Large intestine (tissue), 3 donors: ENCODE measurements at regions not wholly inside any gene's neighbourhood (a gene's known extent, or its start where the extent isn't known, plus 50 kb on each side); places are given as distances from the start of the nearest gene placed in this dataset.

Experiments used
- DNase-seq, 2 donors: peaks; one replicate each; pipeline versions ENCODE4 v3.0.0 to v3.0.0-alpha.2; 2013
- H3K27ac ChIP-seq: one replicate; pipeline ENCODE4 v1.5.1; 2013; ENCODE audit warnings: low read length
- H3K27me3 ChIP-seq: 2 replicates; pipeline ENCODE4 v1.6.1; 2013; ENCODE audit warnings: low read length; ENCODE audit not compliant: control insufficient read depth, insufficient read depth
- H3K36me3 ChIP-seq: 2 replicates; pipeline ENCODE4 v1.6.1; 2013; ENCODE audit warnings: low read length; ENCODE audit not compliant: control insufficient read depth, insufficient read depth
- H3K4me1 ChIP-seq: one replicate; pipeline ENCODE4 v1.6.1; 2013; ENCODE audit warnings: low read length; ENCODE audit not compliant: control insufficient read depth, insufficient read depth
- H3K4me3 ChIP-seq: one replicate; pipeline ENCODE4 v1.5.1; 2013; ENCODE audit warnings: low read length
- H3K9me3 ChIP-seq: one replicate; pipeline ENCODE4 v1.6.1; 2013; ENCODE audit warnings: mild to moderate bottlenecking, low read depth, low read length, moderate library complexity; ENCODE audit not compliant: control insufficient read depth
- WGBS: methylation state at CpG from one replicate; pipeline ENCODE4 v1.1.5; 2013; ENCODE audit warnings: low lambda C conversion rate; ENCODE audit not compliant: insufficient coverage; 5-methylcytosine and 5-hydroxymethylcytosine counted together

- H3K27me3 ChIP-seq = no peaks in the 10 kb centered on the region
- H3K9me3 ChIP-seq = no peaks in the 10 kb centered on the region
- H3K4me3 ChIP-seq = no peak overlapping the region
- DNase-seq = no peak
- H3K36me3 ChIP-seq = no peaks in the 10 kb centered on the region
- H3K27ac ChIP-seq = no peak overlapping the region
- no peaks in the 10 kb centered on the region for H3K4me1 ChIP-seq
- 100% methylated on average over 5 of the region's 11 CpGs for WGBS
These were observed 169.1 kb downstream of the RPIA start for GRCh38 chr2:88860421-88861075.

- DNase-seq = no peak
- H3K9me3 ChIP-seq = no peaks in the 10 kb centered on the region
- no peaks in the 10 kb centered on the region for H3K36me3 ChIP-seq
- H3K4me3 ChIP-seq = no peak overlapping the region
- no peaks in the 10 kb centered on the region for H3K4me1 ChIP-seq
- no CpG with 5 or more reads among the region's 6 CpGs for WGBS
- H3K27me3 ChIP-seq = no peaks in the 10 kb centered on the region
- H3K27ac ChIP-seq = no peak overlapping the region
These were observed 174.4 kb downstream of the RPIA start for GRCh38 chr2:88865801-88866371.

GRCh38 chr2:88866756-88867155 lies 175.3 kb downstream of the RPIA start:
- H3K36me3 ChIP-seq = no peaks in the 10 kb centered on the region
- no peaks in the 10 kb centered on the region for H3K27me3 ChIP-seq
- H3K9me3 ChIP-seq = no peaks in the 10 kb centered on the region
- WGBS = no CpG with 5 or more reads among the region's 11 CpGs
- DNase-seq = no peak
- H3K27ac ChIP-seq = no peak overlapping the region
- no peak overlapping the region for H3K4me3 ChIP-seq
- no peaks in the 10 kb centered on the region for H3K4me1 ChIP-seq

GRCh38 chr2:88868861-88869260 lies 177.4 kb downstream of the RPIA start:
- WGBS = no CpG with 5 or more reads among the region's 1 CpG
- Histone ChIP-seq H3K36me3 (no peaks in the 10 kb centered on the region), H3K27ac (no peak overlapping the region), H3K27me3 (no peaks in the 10 kb centered on the region), H3K9me3 (no peaks in the 10 kb centered on the region), H3K4me1 (no peaks in the 10 kb centered on the region), H3K4me3 (no peak overlapping the region)
- no peak for DNase-seq

- Histone ChIP-seq H3K9me3 (no peaks in the 10 kb centered on the region), H3K27ac (no peak overlapping the region), H3K27me3 (no peaks in the 10 kb centered on the region), H3K4me3 (no peak overlapping the region), H3K36me3 (no peaks in the 10 kb centered on the region), H3K4me1 (no peaks in the 10 kb centered on the region)
- DNase-seq = no peak
- 81% methylated on average over 2 of the region's 2 CpGs for WGBS
These were observed 178.9 kb downstream of the RPIA start for GRCh38 chr2:88870267-88870839.

GRCh38 chr2:88871336-88871735 lies 179.9 kb downstream of the RPIA start:
- no peaks in the 10 kb centered on the region for H3K4me1 ChIP-seq
- 83% methylated on average over 1 of the region's 5 CpGs for WGBS
- H3K9me3 ChIP-seq = no peaks in the 10 kb centered on the region
- DNase-seq = no peak
- no peaks in the 10 kb centered on the region for H3K27me3 ChIP-seq
- H3K36me3 ChIP-seq = no peaks in the 10 kb centered on the region
- H3K27ac ChIP-seq = no peak overlapping the region
- H3K4me3 ChIP-seq = no peak overlapping the region

- Histone ChIP-seq H3K27me3 (no peaks in the 10 kb centered on the region), H3K9me3 (no peaks in the 10 kb centered on the region), H3K4me1 (no peaks in the 10 kb centered on the region), H3K36me3 (no peaks in the 10 kb centered on the region), H3K4me3 (no peak overlapping the region), H3K27ac (no peak overlapping the region)
- DNase-seq = no peak
These were observed 182.1 kb downstream of the RPIA start for GRCh38 chr2:88873620-88874019.

- no peaks in the 10 kb centered on the region for H3K27me3 ChIP-seq
- no peak overlapping the region for H3K4me3 ChIP-seq
- H3K27ac ChIP-seq = no peak overlapping the region
- no peaks in the 10 kb centered on the region for H3K36me3 ChIP-seq
- peak; percentile 37 to 38 for DNase-seq
- no peaks in the 10 kb centered on the region for H3K9me3 ChIP-seq
- H3K4me1 ChIP-seq = no peaks in the 10 kb centered on the region
- WGBS = 100% methylated on average over 1 of the region's 4 CpGs
These were observed 182.7 kb downstream of the RPIA start for GRCh38 chr2:88874063-88874657.

GRCh38 chr2:88875736-88876135 lies 184.3 kb downstream of the RPIA start:
- no peaks in the 10 kb centered on the region for H3K4me1 ChIP-seq
- WGBS = 72% methylated on average over 2 of the region's 3 CpGs
- no peaks in the 10 kb centered on the region for H3K36me3 ChIP-seq
- no peaks in the 10 kb centered on the region for H3K27me3 ChIP-seq
- H3K4me3 ChIP-seq = no peak overlapping the region
- H3K27ac ChIP-seq = no peak overlapping the region
- DNase-seq = no peak
- H3K9me3 ChIP-seq = no peaks in the 10 kb centered on the region

- no peak overlapping the region for H3K4me3 ChIP-seq
- peak; percentile 30 to 39 for DNase-seq
These were observed 189.0 kb downstream of the RPIA start for GRCh38 chr2:88880441-88880953.

More at GRCh38 chr2:88880441-88880953, 189.0 kb downstream of the RPIA start:
- no CpG with 5 or more reads among the region's 11 CpGs for WGBS
- H3K9me3 ChIP-seq = no peaks in the 10 kb centered on the region
- no peaks in the 10 kb centered on the region for H3K27me3 ChIP-seq
- H3K36me3 ChIP-seq = no peaks in the 10 kb centered on the region
- no peaks in the 10 kb centered on the region for H3K4me1 ChIP-seq
- H3K27ac ChIP-seq = no peak overlapping the region
